GM23248 (cell line): ENCODE measurements at regions not wholly inside any gene's neighbourhood (a gene's known extent, or its start where the extent isn't known, plus 50 kb on each side); places are given as distances from the start of the nearest gene placed in this dataset.

Source experiments
- EZH2 ChIP-seq: fragments of 200-600 bp; sonication (generic); IDR thresholded peaks from 2 replicates; pipeline ENCODE4 v1.6.1; 2018; ENCODE audit warnings: antibody characterized with exemption, mild to moderate bottlenecking; ENCODE audit not compliant: insufficient read depth, poor library complexity, severe bottlenecking
- EZH2phosphoT487 ChIP-seq: fragments of 200-600 bp; sonication (generic); IDR thresholded peaks from 2 replicates; pipeline ENCODE4 v1.6.1; 2018; ENCODE audit warnings: antibody characterized with exemption, moderate library complexity, mild to moderate bottlenecking, low read depth; ENCODE audit not compliant: insufficient read depth

- no peak for TF ChIP-seq EZH2phosphoT487
- TF ChIP-seq EZH2 = no peak
Observed at GRCh38 chr12:41899577-41899976, 245.1 kb downstream of the GXYLT1 start.
